Ovary (tissue), 3 donors: ENCODE measurements at regions not wholly inside any gene's neighbourhood (a gene's known extent, or its start where the extent isn't known, plus 50 kb on each side); places are given as distances from the start of the nearest gene placed in this dataset.
"Not testable (repeated sequence)": the region's sequence is repeated elsewhere in the genome, so short reads cannot be mapped to it uniquely, and the experiment has no call there.

ENCODE experiments used
- EP300 ChIP-seq: sonication (generic); formaldehyde crosslinking; IDR thresholded peaks from one replicate; pipeline ENCODE4 v1.6.1; 2017; ENCODE audit warnings: antibody characterized with exemption
- POLR2A ChIP-seq: fragments of 450-650 bp; IDR thresholded peaks from one replicate; pipeline ENCODE4 v1.6.1; 2017; ENCODE audit warnings: antibody characterized with exemption, mild to moderate bottlenecking, moderate library complexity
- TF ChIP-seq, protein P1 (sequence below), 3 donors: fragments of 450-650 bp in 2 of 3; fragments of 200-600 bp in 1 of 3; IDR thresholded peaks; one replicate each; pipeline versions ENCODE4 v1.5.1 to v1.8.0; 2016 to 2022; ENCODE audit warnings: antibody characterized with exemption in 3 of 3, mild to moderate bottlenecking in 1 of 3
- donor health status: DM: no; HTN: no; CAD: no.

- TF ChIP-seq POLR2A, EP300: not testable (repeated sequence)
- TF ChIP-seq, protein P1, sequence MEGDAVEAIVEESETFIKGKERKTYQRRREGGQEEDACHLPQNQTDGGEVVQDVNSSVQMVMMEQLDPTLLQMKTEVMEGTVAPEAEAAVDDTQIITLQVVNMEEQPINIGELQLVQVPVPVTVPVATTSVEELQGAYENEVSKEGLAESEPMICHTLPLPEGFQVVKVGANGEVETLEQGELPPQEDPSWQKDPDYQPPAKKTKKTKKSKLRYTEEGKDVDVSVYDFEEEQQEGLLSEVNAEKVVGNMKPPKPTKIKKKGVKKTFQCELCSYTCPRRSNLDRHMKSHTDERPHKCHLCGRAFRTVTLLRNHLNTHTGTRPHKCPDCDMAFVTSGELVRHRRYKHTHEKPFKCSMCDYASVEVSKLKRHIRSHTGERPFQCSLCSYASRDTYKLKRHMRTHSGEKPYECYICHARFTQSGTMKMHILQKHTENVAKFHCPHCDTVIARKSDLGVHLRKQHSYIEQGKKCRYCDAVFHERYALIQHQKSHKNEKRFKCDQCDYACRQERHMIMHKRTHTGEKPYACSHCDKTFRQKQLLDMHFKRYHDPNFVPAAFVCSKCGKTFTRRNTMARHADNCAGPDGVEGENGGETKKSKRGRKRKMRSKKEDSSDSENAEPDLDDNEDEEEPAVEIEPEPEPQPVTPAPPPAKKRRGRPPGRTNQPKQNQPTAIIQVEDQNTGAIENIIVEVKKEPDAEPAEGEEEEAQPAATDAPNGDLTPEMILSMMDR (IDR thresholded peaks at IDR 0.05): not testable (repeated sequence)
Measured at GRCh38 chr9:71595762-71596161, 172.6 kb downstream of the CEMIP2 start.
